HG02852 (cell line): ENCODE measurements at regions not wholly inside any gene's neighbourhood (a gene's known extent, or its start where the extent isn't known, plus 50 kb on each side); places are given as distances from the start of the nearest gene placed in this dataset.
"Not testable (repeated sequence)": the region's sequence is repeated elsewhere in the genome, so short reads cannot be mapped to it uniquely, and the experiment has no call there.

Experiments
- ATAC-seq: cut with Tn5 transposase; IDR thresholded peaks from one replicate; pipeline ENCODE4 v1.9.1; 2021; ENCODE audit warnings: mild to moderate bottlenecking, moderate library complexity; ENCODE audit not compliant: unreplicated experiment

- ATAC-seq: no peak
These were observed 108.5 kb downstream of the KCNK1 start for GRCh38 chr1:233722212-233722979.

GRCh38 chr1:233723387-233723786 lies 109.5 kb downstream of the KCNK1 start:
- no peak for ATAC-seq

DNA sequence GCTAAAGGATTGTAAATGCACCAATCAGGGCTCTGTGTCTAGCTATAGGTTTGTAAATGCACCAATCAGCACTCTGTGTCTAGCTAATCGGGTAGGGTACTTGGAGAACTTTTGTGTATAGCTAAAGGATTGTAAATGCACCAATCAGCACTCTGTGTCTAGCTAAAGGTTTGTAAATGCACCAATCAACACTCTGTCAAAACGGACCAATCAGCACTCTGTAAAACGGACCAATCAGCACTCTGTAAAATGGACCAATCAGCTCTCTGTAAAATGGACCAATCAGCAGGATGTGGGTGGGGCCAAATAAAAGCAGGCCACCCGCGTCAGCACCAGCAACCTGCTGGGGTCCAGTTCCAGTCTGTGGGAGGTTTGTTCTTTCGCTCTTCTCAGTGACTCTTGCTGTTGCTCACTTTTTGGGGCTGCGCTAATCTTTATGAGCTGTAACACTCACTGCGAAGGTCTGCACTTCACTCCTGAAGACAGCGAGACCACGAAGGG lies 110.3 kb downstream of the KCNK1 start:
- not testable (repeated sequence) for ATAC-seq

DNA sequence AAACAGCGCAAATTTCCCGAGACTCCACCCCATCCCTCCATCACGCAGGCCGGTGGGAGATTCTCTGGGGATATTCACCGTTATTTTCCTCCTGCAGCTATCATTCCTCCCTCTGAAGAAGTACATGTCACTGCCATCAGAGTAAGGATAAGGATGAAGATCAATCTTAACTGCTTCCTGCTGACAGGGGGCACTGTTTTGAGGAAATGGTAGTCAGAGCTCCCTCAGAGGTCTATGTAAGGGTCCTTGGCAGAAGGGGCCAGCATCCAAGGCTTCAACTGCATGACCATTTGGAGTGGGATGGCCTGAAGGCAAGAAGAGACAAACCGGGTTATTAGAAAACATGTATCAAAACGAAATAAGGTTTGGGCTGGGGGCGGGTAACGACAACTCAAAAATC lies 111.5 kb downstream of the KCNK1 start:
- ATAC-seq: no peak

- no peak for ATAC-seq
These were observed 114.8 kb downstream of the KCNK1 start for GRCh38 chr1:233728721-233729120.

DNA sequence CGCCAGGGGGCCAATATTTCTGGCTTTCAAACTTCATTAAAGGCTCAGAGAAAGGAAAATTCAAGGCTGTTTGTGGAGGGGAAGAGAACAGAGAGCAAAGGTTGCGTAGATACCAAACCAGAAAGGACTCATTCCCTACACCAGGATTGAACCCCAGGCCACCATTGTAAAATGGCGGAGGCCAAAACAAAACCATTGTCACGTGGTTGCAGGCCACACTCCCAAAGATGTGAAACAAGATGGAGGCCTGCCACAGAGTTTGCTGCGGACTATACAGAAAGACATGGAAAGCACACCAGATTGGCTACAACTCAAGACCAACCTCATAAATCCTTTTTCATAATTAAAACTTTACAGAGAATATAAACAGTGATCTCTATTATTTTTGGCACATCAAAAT lies 116.5 kb downstream of the KCNK1 start:
- no peak for ATAC-seq

GRCh38 chr1:233730809-233731208 lies 116.9 kb downstream of the KCNK1 start:
- no peak for ATAC-seq

- no peak for ATAC-seq
These were observed 118.3 kb downstream of the KCNK1 start for GRCh38 chr1:233732206-233732605.

- no peak for ATAC-seq
These were observed 120.5 kb downstream of the KCNK1 start for GRCh38 chr1:233734456-233734855.

- ATAC-seq: no peak
These were observed 121.4 kb downstream of the KCNK1 start for GRCh38 chr1:233735331-233735730.

DNA sequence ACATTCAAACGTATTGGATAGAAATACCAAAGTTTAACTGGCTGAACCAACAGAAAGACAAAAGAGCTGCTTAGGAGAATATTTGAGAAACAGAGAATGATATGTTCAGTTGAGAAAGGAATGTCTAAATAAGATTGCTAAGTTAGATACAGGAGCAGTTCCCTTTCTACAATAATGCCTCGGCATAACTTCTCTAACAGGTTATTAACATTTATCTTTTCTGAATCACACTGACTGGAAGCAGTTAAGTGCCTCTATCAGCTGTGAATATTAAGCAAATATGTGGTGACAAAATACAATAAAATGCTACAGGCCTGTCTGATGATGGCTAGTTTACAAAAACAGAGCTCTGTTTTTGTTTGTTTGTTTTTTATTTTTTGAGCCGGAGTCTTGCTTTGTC lies 121.9 kb downstream of the KCNK1 start:
- no peak for ATAC-seq

DNA sequence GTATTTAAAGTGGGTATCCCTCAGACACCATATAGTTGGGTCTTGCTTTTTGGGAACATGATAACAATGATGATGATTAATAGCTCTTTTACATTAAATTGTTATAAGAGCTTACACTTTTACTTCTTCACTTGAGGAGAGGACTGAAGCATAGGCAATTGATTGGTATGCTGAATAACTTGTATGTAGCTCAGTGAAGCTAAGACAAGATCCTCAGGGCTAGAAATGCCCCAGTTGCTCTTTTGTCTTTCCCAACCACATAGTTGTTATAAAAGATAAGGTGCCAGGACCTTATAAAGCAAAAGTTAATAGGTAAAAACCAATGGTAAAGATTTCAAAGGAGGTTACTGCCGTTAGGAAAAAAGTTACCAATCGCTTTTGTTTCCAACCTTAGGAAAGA lies 123.4 kb downstream of the KCNK1 start:
- no peak for ATAC-seq

GRCh38 chr1:233738396-233738795 lies 124.5 kb downstream of the KCNK1 start:
- no peak for ATAC-seq

GRCh38 chr1:233738850-233739249 lies 124.9 kb downstream of the KCNK1 start:
- ATAC-seq: no peak

GRCh38 chr1:233744779-233745513 lies 131.0 kb downstream of the KCNK1 start:
- ATAC-seq: no peak

- no peak for ATAC-seq
These were observed 136.2 kb downstream of the KCNK1 start for GRCh38 chr1:233750139-233750538.

GRCh38 chr1:233759665-233760064 lies 144.8 kb upstream of the SLC35F3 start:
- ATAC-seq: no peak

GRCh38 chr1:233764304-233764703 lies 140.2 kb upstream of the SLC35F3 start:
- not testable (repeated sequence) for ATAC-seq

GRCh38 chr1:233777566-233777965 lies 126.9 kb upstream of the SLC35F3 start:
- ATAC-seq: no peak

- ATAC-seq: no peak
These were observed 124.4 kb upstream of the SLC35F3 start for GRCh38 chr1:233780049-233780448.

- no peak for ATAC-seq
These were observed 121.4 kb upstream of the SLC35F3 start for GRCh38 chr1:233782937-233783586.

DNA sequence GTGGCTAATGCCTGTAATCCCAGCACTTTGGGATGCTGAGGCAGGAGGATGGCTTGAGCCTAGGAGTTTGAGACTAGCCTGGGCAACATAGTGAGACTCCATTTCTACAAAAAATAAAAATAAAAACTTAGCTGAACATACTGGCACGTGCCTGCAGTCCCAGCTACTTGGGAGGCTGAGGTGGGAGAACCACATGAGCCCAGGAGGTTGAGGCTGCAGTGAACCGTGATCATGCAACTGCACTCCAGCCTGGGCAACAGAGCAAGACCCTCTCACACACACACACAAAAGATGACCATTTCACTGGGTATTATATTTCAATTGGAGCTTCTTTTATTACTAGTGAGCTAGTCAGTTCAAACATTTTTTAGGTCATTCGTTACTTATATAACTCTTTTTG lies 116.9 kb upstream of the SLC35F3 start:
- no peak for ATAC-seq
